H1 (cell line): ENCODE measurements at regions not wholly inside any gene's neighbourhood (a gene's known extent, or its start where the extent isn't known, plus 50 kb on each side); places are given as distances from the start of the nearest gene placed in this dataset.

ENCODE experiments used
- CHD7 ChIP-seq: fragments of 300-600 bp; sonication (generic); IDR thresholded peaks from 2 replicates; pipeline ENCODE4 v1.7.1; 2012; ENCODE audit warnings: low read length, moderate library complexity, mild to moderate bottlenecking, inconsistent platforms; ENCODE audit not compliant: insufficient replicate concordance
- KDM5A ChIP-seq: fragments of 200-600 bp; IDR thresholded peaks from 2 replicates; pipeline ENCODE4 v1.7.1; 2012; ENCODE audit warnings: mild to moderate bottlenecking, low read length, inconsistent platforms, mixed read lengths

GRCh38 chr12:5242440-5242839 lies 189.5 kb upstream of the NTF3 start (continued):
- TF ChIP-seq CHD7 (no peak), KDM5A (no peak)
